Spleen (tissue), 7 donors: ENCODE measurements at regions not wholly inside any gene's neighbourhood (a gene's known extent, or its start where the extent isn't known, plus 50 kb on each side); places are given as distances from the start of the nearest gene placed in this dataset.

Experiments
- CTCF ChIP-seq, 11 experiments: fragments of 200-600 bp in 7 of 11; fragments of 450-650 bp in 4 of 11; sonication (generic) in 4 of 11; IDR thresholded peaks in 8 of 11; conservative IDR thresholded peaks in 3 of 11; 1 replicate in 7 of 11; 2 replicates in 4 of 11; pipeline versions ENCODE4 v1.4.0 to v1.8.0; 2016 to 2021; ENCODE audit warnings: antibody characterized with exemption in 11 of 11, inconsistent platforms in 4 of 11, mild to moderate bottlenecking in 1 of 11
- POLR2AphosphoS5 ChIP-seq, 3 donors: sonication (generic); formaldehyde crosslinking; IDR thresholded peaks; one replicate each; pipeline ENCODE4 v1.5.1; 2017; ENCODE audit warnings: antibody characterized with exemption in 3 of 3
- donor health status: DM: no; HTN: no; CAD: no; lungs with moderate emphysema.
- donor health status: DM: no; HTN: no; CAD: no.
- donor health status: DM: no; HTN: no; CAD: no.

- no peak for TF ChIP-seq CTCF (IDR thresholded peaks at IDR 0.05 in 8 of 11, conservative IDR thresholded peaks at IDR 0.05 in 3 of 11)
- no peak for TF ChIP-seq POLR2AphosphoS5 (IDR thresholded peaks at IDR 0.05)
Observed at GRCh38 chr1:90580176-90580575, 136.9 kb downstream of the BARHL2 start.
